ENCODE measurements at regions not wholly inside any gene's neighbourhood (a gene's known extent, or its start where the extent isn't known, plus 50 kb on each side); places are given as distances from the start of the nearest gene placed in this dataset.

DNA sequence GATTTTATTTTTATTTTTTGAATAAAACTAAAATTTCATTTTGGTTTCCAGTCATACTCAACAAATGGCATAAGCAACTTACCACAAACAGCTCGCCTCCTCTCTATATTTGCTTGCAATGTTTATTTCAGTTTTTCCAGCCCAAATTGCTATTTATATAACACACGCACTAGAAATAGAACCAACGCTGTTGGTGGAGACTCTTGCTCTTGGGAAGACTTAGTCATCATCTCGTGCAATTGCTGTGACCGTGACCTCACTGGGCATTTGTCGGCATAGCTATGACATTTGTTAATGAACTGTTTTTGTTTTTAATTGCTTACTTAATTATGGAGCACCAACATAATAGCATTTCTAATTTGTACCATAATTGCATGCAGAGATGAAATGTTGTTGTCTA is 153.1 kb upstream of the OTX2 start:
- no peak overlapping the region for H3K4me3 Mint-ChIP-seq (ENCODE audit: low read depth)
- intact Hi-C loops (cut with micrococcal nuclease), result no loop called here
- H3K4me1 Mint-ChIP-seq (ENCODE audit: low read depth), result no peaks in the 10 kb centered on the region
- DNase-seq (ENCODE audit: low spot score), result no peak
- no peaks in the 10 kb centered on the region for H3K9me3 Mint-ChIP-seq
- H3K27ac Mint-ChIP-seq, result no peak overlapping the region
- H3K27me3 Mint-ChIP-seq (ENCODE audit: low read depth), result no peaks in the 10 kb centered on the region
- H3K36me3 Mint-ChIP-seq (ENCODE audit: low read depth), result no peaks in the 10 kb centered on the region

DNA sequence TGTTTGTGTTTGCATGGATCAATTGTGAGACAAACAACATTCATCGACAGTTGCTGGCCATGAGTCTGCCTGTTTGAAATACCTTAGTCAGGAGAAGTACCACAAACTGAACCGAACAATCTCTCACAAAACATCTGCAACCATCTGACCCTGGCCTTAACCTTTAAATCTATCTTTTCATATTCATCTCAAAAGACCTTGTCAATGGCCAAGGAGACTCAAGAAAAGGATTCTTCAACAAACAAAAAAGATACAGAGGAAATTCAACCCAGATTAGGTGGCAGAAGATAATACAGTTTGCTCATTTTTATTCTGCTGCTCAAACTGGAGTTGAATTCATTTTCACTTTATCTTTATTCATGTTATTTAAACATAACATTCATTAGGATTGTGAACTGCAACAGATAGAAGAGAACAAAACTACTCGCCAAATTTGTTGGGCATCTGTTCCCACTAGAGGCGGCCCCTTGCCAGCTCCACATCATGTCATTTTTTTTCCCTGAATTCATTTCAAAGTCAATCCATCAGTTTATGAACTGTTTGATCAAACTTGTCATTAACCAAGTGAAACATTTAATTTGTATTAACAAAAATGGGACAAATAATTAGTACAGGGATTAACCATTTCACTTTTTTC is 152.3 kb upstream of the OTX2 start:
- Mint-ChIP-seq H3K4me1 (ENCODE audit: low read depth) (no peaks in the 10 kb centered on the region), H3K4me3 (ENCODE audit: low read depth) (no peak overlapping the region), H3K9me3 (no peaks in the 10 kb centered on the region), H3K27me3 (ENCODE audit: low read depth) (no peaks in the 10 kb centered on the region), H3K36me3 (ENCODE audit: low read depth) (no peaks in the 10 kb centered on the region), H3K27ac (no peak overlapping the region)
- intact Hi-C loops (cut with micrococcal nuclease), result no loop called here
- DNase-seq (ENCODE audit: low spot score), result no peak

DNA sequence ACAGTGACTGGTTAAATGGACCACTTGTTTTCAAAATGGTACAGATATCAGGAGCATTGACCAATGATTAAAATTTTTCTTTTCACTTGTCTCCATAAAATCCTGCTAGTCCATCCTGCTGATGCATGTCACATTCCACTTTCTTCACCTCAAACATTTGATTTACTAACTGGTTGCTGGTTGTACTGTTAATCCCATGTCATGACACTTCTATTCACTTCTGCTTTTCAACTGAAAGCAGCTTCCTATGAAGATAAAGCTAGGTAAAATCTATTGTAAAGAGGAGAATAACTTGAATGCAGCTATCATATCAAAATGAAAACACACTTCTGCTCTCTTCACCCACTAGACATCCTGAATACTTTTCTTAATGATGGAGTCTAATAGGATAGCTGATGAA is 149.6 kb upstream of the OTX2 start:
- H3K4me1 Mint-ChIP-seq (ENCODE audit: low read depth), result no peaks in the 10 kb centered on the region
- intact Hi-C loops (cut with micrococcal nuclease), result no loop called here
- no peak overlapping the region for H3K4me3 Mint-ChIP-seq (ENCODE audit: low read depth)
- H3K27me3 Mint-ChIP-seq (ENCODE audit: low read depth), result no peaks in the 10 kb centered on the region
- H3K9me3 Mint-ChIP-seq, result no peaks in the 10 kb centered on the region
- DNase-seq (ENCODE audit: low spot score), result no peak
- H3K36me3 Mint-ChIP-seq (ENCODE audit: low read depth), result no peaks in the 10 kb centered on the region
- H3K27ac Mint-ChIP-seq, result no peak overlapping the region

DNA sequence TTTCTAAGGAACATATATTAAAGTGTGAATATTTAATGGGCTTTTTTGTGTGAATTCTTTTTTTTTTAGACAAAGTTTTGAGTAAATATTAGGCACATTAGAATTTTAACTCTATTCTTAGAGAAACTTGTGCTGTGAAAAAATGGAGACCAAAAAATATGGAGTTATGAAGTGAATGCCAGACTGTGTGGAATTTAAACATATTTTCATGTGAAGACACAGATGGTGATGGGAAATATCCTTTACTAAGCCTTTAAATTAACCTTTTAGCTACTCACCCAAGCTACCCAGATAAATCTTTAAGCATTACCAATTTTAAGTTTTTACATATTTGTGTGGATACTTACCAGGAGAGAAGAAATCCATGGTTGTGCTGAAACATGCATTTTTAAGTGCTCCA is 148.8 kb upstream of the OTX2 start:
- Mint-ChIP-seq H3K9me3 (no peaks in the 10 kb centered on the region), H3K27me3 (ENCODE audit: low read depth) (no peaks in the 10 kb centered on the region), H3K27ac (no peak overlapping the region), H3K4me1 (ENCODE audit: low read depth) (no peaks in the 10 kb centered on the region), H3K4me3 (ENCODE audit: low read depth) (no peak overlapping the region), H3K36me3 (ENCODE audit: low read depth) (no peaks in the 10 kb centered on the region)
- intact Hi-C loops (cut with micrococcal nuclease), result no loop called here
- DNase-seq (ENCODE audit: low spot score), result no peak

DNA sequence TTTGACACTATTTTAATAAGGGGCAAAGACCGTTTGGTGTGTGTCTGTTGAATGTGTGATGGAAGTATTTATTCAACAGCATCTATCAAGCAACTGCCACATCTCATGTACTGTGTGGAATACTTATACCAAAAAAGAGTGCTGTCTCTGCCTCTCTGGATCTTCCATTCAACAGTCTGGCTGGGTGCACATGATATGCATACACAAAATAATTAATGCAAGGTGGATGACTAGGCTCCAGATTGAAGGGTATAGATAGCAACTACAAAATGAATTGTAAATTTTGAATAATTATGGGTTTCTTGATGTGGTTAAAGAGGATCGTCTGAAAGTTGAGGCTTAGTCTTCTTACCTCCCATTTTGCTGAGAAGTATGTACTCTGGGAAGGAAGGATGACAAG is 145.9 kb upstream of the OTX2 start:
- Mint-ChIP-seq H3K36me3 (ENCODE audit: low read depth) (no peaks in the 10 kb centered on the region), H3K27ac (no peak overlapping the region), H3K4me3 (ENCODE audit: low read depth) (no peak overlapping the region), H3K27me3 (ENCODE audit: low read depth) (no peaks in the 10 kb centered on the region), H3K4me1 (ENCODE audit: low read depth) (no peaks in the 10 kb centered on the region), H3K9me3 (no peaks in the 10 kb centered on the region)
- intact Hi-C loops (cut with micrococcal nuclease), result no loop called here
- DNase-seq (ENCODE audit: low spot score), result no peak

DNA sequence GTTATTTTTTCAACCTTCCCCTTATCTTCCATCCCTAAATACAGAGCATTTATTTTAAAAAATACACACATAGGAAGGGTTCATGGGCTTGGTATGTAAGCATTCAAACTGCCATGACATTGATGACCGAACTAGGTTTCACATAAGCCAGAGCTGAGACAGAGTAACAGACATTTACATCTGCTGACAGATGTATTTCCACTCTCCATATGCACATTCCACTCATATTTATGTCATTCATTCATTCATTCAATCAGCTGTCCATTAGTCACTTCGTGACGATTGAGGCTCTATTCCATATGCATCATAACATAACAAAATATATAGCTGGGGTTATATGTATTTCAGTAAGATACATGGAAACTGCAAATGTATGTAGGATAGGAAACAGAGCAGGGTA is 145.5 kb upstream of the OTX2 start:
- Mint-ChIP-seq H3K27me3 (ENCODE audit: low read depth) (no peaks in the 10 kb centered on the region), H3K4me1 (ENCODE audit: low read depth) (no peaks in the 10 kb centered on the region), H3K27ac (no peak overlapping the region), H3K9me3 (no peaks in the 10 kb centered on the region), H3K36me3 (ENCODE audit: low read depth) (no peaks in the 10 kb centered on the region), H3K4me3 (ENCODE audit: low read depth) (no peak overlapping the region)
- no peak for DNase-seq (ENCODE audit: low spot score)
- intact Hi-C loops (cut with micrococcal nuclease), result no loop called here

DNA sequence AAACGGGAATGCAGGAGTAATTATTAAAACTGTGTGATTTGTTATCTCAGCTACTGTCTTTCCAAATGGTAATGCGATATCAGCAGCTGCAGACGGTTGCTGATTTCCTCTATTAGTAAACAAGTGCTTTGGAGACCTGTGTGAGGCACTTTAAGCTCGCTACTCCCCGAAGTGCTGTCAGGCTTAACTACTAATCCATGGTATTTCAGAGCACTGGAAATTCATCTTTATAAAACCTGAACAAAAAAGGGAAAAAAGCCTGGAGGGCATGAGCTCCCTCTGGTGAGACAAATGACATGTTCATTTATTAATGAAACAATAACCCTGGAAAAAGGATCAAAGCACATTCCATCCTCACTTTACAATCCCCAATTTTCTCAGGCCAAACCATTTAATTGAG is 143.6 kb upstream of the OTX2 start:
- Mint-ChIP-seq H3K27ac (no peak overlapping the region), H3K36me3 (ENCODE audit: low read depth) (no peaks in the 10 kb centered on the region), H3K4me3 (ENCODE audit: low read depth) (no peak overlapping the region), H3K27me3 (ENCODE audit: low read depth) (no peaks in the 10 kb centered on the region), H3K4me1 (ENCODE audit: low read depth) (no peaks in the 10 kb centered on the region), H3K9me3 (no peaks in the 10 kb centered on the region)
- intact Hi-C loops (cut with micrococcal nuclease), result no loop called here
- no peak for DNase-seq (ENCODE audit: low spot score)

DNA sequence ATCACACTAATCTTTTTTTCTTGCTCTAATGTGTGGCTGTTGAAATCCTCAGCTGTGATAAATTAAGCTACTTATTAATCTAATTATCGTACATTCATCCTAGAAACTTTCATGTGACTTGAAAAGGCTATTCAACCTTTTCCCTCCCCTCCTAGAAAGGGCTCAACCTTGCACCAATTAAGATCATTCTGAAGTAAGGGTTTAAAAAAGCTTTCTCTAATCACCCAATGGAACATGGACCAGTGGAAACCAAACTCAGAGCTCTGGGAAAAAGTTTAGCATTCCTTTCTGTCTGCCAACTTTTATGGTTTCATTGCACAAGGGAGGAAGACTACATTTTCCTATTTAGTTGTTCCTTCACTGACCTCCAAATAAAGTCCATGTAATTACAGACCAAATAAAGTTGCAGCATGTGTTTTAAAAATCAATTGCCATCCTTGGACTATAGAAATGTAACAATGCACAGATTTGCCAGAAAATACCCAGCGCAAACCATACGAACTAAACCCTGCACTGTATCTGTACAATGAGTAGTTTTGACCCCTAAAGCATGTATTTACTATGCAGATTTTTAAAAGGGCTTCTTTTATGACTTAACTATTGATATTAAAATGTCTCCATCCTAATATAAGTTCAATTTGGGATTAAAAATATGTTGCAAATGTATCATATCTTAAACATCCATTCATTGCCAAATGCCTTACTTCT is 142.6 kb upstream of the OTX2 start:
- Mint-ChIP-seq H3K27ac (no peak overlapping the region), H3K4me3 (ENCODE audit: low read depth) (no peak overlapping the region)

DNA sequence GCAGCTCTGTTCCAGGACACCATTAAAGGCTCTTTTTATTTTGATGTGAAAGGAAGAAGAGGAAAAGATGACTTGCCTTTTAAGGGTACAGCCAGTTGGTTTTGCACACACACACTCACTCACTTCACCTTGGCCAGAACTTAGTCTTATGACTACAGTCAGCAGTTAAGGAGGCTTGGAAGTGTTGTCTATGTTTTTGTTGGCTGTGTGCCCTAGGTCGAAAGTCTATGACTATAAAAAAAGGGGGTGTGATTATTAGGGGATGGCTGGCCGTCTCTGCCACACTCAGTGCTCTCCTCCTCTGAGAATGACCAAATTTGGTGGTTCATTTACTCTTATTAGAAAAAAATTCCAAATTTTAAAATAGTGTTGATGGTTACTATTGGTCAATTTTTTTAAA is 139.5 kb upstream of the OTX2 start:
- Mint-ChIP-seq H3K4me3 (ENCODE audit: low read depth) (no peak overlapping the region), H3K27me3 (ENCODE audit: low read depth) (no peaks in the 10 kb centered on the region), H3K4me1 (ENCODE audit: low read depth) (no peaks in the 10 kb centered on the region), H3K27ac (no peak overlapping the region), H3K36me3 (ENCODE audit: low read depth) (no peaks in the 10 kb centered on the region), H3K9me3 (no peaks in the 10 kb centered on the region)
- no peak for DNase-seq (ENCODE audit: low spot score)
- intact Hi-C loops (cut with micrococcal nuclease), result no loop called here

More for the DNA sequence above, 142.6 kb upstream of the OTX2 start:
- Mint-ChIP-seq H3K36me3 (ENCODE audit: low read depth) (no peaks in the 10 kb centered on the region), H3K4me1 (ENCODE audit: low read depth) (no peaks in the 10 kb centered on the region), H3K9me3 (no peaks in the 10 kb centered on the region), H3K27me3 (ENCODE audit: low read depth) (no peaks in the 10 kb centered on the region)
- no peak for DNase-seq (ENCODE audit: low spot score)
- intact Hi-C loops (cut with micrococcal nuclease), result no loop called here

DNA sequence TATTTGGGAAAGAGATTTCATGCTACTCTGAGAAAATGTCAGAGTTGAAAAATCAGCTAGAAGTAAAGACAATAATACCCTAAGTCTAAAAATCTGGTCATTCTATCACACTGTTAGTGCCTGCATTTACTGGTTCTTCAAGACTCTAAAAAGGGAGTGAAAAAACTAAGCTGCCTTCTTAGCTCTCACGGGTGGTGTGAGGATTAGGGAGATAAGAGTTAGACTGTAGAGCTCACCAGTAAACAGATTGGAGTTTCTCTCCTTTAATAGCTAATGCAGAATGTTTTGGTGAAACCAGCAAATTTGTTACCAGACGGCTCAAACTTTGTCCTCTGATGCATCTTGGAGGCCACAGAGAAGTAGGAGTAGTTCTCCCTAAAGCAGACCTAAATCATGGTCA is 135.0 kb upstream of the OTX2 start:
- Mint-ChIP-seq H3K4me3 (ENCODE audit: low read depth) (no peak overlapping the region), H3K36me3 (ENCODE audit: low read depth) (no peaks in the 10 kb centered on the region), H3K9me3 (peaks cover 4% of the 10 kb centered on the region), H3K27me3 (ENCODE audit: low read depth) (no peaks in the 10 kb centered on the region), H3K4me1 (ENCODE audit: low read depth) (no peaks in the 10 kb centered on the region), H3K27ac (no peak overlapping the region)
- intact Hi-C loops (cut with micrococcal nuclease), result no loop called here
- no peak for DNase-seq (ENCODE audit: low spot score)

DNA sequence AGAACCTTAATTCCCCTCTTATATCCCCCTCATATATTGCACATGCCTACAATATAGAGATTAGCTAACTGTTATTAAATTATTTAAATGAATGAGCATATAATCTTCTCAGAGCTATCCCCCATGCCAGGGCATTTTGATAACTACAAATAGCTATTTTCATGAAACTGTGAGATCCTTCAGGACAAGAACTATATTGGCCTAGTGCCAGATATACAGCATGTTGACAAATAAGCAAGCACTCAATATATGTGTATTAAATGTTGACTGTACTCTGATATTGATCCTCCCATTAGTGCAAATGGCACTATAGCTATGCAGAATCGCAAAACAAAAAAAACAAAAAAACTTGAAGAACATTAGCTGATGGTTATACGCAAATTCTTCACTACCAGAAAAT is 134.1 kb upstream of the OTX2 start:
- intact Hi-C loops (cut with micrococcal nuclease), result no loop called here
- Mint-ChIP-seq H3K36me3 (ENCODE audit: low read depth) (no peaks in the 10 kb centered on the region), H3K9me3 (peaks cover 4% of the 10 kb centered on the region), H3K27me3 (ENCODE audit: low read depth) (no peaks in the 10 kb centered on the region), H3K27ac (no peak overlapping the region), H3K4me3 (ENCODE audit: low read depth) (no peak overlapping the region), H3K4me1 (ENCODE audit: low read depth) (no peaks in the 10 kb centered on the region)
- DNase-seq (ENCODE audit: low spot score), result no peak

DNA sequence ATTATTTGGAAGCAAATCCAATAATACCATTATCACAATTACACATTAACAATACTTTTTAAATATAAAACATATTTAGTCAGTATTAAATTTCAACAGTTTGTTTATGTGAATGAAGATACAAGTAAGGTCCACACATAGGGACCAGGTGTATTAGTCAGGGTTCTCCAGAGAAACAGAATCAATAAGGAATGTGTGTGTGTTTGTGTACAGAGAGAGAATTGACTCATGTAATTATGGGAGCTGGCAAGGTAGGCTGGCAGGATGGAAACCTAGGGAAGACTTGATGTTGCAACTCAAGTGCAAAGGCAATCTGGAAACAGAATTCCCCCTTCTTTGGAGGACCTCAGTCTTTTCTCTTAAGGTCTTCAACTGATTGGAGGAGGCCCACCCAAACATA is 123.2 kb upstream of the OTX2 start:
- Mint-ChIP-seq H3K27ac (no peak overlapping the region), H3K9me3 (no peaks in the 10 kb centered on the region), H3K27me3 (ENCODE audit: low read depth) (no peaks in the 10 kb centered on the region), H3K4me3 (ENCODE audit: low read depth) (no peak overlapping the region), H3K36me3 (ENCODE audit: low read depth) (no peaks in the 10 kb centered on the region), H3K4me1 (ENCODE audit: low read depth) (no peaks in the 10 kb centered on the region)
- intact Hi-C loops (cut with micrococcal nuclease), result no loop called here
- no peak for DNase-seq (ENCODE audit: low spot score)

DNA sequence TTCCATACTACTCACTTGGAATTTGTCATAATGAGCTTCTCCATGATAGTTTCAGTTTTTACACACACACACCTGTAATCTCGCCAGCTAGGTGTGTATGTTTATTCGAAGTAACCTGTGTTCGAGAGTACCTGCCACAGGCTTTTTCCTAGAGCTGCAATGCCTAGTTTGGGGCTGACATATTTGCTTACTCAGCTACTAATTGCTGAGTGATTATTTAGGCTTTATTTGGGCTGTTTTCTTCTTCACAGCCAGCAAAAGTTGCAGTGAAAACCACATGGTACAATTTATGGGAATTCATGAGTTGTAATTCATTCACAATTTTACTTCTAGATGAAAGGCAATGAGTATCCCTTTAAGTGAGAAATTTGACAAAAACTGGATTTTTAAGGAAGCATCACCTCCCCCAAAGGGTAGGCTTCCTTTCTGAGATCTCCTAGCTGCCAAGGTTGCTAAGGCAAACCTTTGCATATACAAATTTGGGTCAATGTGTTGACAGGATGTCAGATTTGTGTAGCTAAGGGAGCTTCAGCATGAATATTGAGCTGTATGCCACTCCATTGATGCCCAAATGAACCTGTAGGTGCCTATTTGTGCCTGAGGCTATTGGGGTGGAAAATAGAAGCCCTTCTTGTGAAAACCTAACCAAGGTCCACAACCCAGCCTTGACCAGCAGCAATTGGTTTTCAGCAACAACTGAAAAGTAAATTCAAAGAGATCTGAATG is 108.7 kb upstream of the OTX2 start:
- H3K4me3 Mint-ChIP-seq (ENCODE audit: low read depth), result no peak overlapping the region
- no peaks in the 10 kb centered on the region for H3K4me1 Mint-ChIP-seq (ENCODE audit: low read depth)
- no peak for DNase-seq (ENCODE audit: low spot score)
- intact Hi-C loops (cut with micrococcal nuclease), result no loop called here
- no peaks in the 10 kb centered on the region for H3K9me3 Mint-ChIP-seq
- no peaks in the 10 kb centered on the region for H3K36me3 Mint-ChIP-seq (ENCODE audit: low read depth)
- no peak overlapping the region for H3K27ac Mint-ChIP-seq
- H3K27me3 Mint-ChIP-seq (ENCODE audit: low read depth), result no peaks in the 10 kb centered on the region
